CD14-positive monocyte (primary cell): ENCODE measurements at regions not wholly inside any gene's neighbourhood (a gene's known extent, or its start where the extent isn't known, plus 50 kb on each side); places are given as distances from the start of the nearest gene placed in this dataset.
"Not testable (repeated sequence)": the region's sequence is repeated elsewhere in the genome, so short reads cannot be mapped to it uniquely, and the experiment has no call there.

Experiments
- DNase-seq, 3 donors: peaks; one replicate each; pipeline ENCODE4 v3.0.0-alpha.2; 2011 to 2022
- H2AFZ ChIP-seq: 2 replicates; pipeline ENCODE4 v1.6.0; 2012; ENCODE audit warnings: mild to moderate bottlenecking, low read depth, low read length, inconsistent platforms; ENCODE audit not compliant: insufficient read depth, poor library complexity, severe bottlenecking
- H3K27ac ChIP-seq, 2 donors: 1 replicate in 1 of 2; 2 replicates in 1 of 2; pipeline ENCODE4 v1.5.1; 2012 to 2013; ENCODE audit warnings: low read length in 2 of 2, control low read depth in 1 of 2, inconsistent platforms in 1 of 2, low read depth in 1 of 2, mild to moderate bottlenecking in 1 of 2
- H3K27me3 ChIP-seq, 2 donors: one replicate each; pipeline versions ENCODE4 v1.6.0 to v1.6.1; 2011 to 2013; ENCODE audit warnings: low read length in 2 of 2; ENCODE audit not compliant: control insufficient read depth in 2 of 2, insufficient read depth in 2 of 2
- H3K36me3 ChIP-seq, 2 donors: replicated peaks in 1 of 2; 1 replicate in 1 of 2; 2 replicates in 1 of 2; pipeline versions ENCODE4 v1.5.1 to v1.6.1; 2012 to 2013; ENCODE audit warnings: low read length in 2 of 2, control low read depth in 1 of 2, inconsistent platforms in 1 of 2, mild to moderate bottlenecking in 1 of 2; ENCODE audit not compliant: insufficient read depth in 2 of 2, control insufficient read depth in 1 of 2
- H3K4me1 ChIP-seq, 2 donors: 1 replicate in 1 of 2; 2 replicates in 1 of 2; pipeline versions ENCODE4 v1.5.1 to v1.6.1; 2012 to 2013; ENCODE audit warnings: low read length in 2 of 2, control low read depth in 1 of 2, inconsistent platforms in 1 of 2, mild to moderate bottlenecking in 1 of 2, moderate library complexity in 1 of 2; ENCODE audit not compliant: insufficient read depth in 2 of 2, control insufficient read depth in 1 of 2
- H3K4me2 ChIP-seq: replicated peaks from 2 replicates; pipeline ENCODE3; 2012; ENCODE audit warnings: low read length, moderate library complexity, mild to moderate bottlenecking; ENCODE audit not compliant: poor library complexity, severe bottlenecking; ENCODE audit errors: extremely low read depth
- H3K4me3 ChIP-seq, 3 experiments: fragments of 200-600 bp in 1 of 3; sonication (generic) in 1 of 3; replicated peaks in 1 of 3; 1 replicate in 2 of 3; 2 replicates in 1 of 3; pipeline ENCODE4 v1.5.1; 2011 to 2013; ENCODE audit warnings: low read length in 3 of 3, mild to moderate bottlenecking in 3 of 3, control low read depth in 2 of 3, low read depth in 2 of 3, inconsistent platforms in 1 of 3, moderate library complexity in 1 of 3
- H3K79me2 ChIP-seq: 2 replicates; pipeline ENCODE4 v1.6.0; 2012; ENCODE audit warnings: mild to moderate bottlenecking, control low read depth, inconsistent platforms, low read length, moderate library complexity; ENCODE audit not compliant: insufficient read depth
- H3K9ac ChIP-seq: 2 replicates; pipeline ENCODE4 v1.6.0; 2017; ENCODE audit warnings: low read length, mild to moderate bottlenecking; ENCODE audit not compliant: insufficient read depth, poor library complexity, severe bottlenecking
- H3K9me3 ChIP-seq, 2 donors: replicated peaks in 1 of 2; 1 replicate in 1 of 2; 2 replicates in 1 of 2; pipeline versions ENCODE4 v1.5.1 to v1.6.1; 2012 to 2013; ENCODE audit warnings: low read length in 2 of 2, control low read depth in 1 of 2; ENCODE audit not compliant: control insufficient read depth in 1 of 2, insufficient read depth in 1 of 2
- H4K20me1 ChIP-seq: 2 replicates; pipeline ENCODE4 v1.6.0; 2012; ENCODE audit warnings: mild to moderate bottlenecking, low read length, control low read depth, moderate library complexity; ENCODE audit not compliant: insufficient read depth
- H3K27ac Mint-ChIP-seq, 7 donors: one replicate each; pipeline ENCODE4 v1.8.0; 2020; ENCODE audit warnings: mild to moderate bottlenecking in 7 of 7, mixed read lengths in 7 of 7, moderate library complexity in 6 of 7, inconsistent platforms in 2 of 7
- H3K27me3 Mint-ChIP-seq, 3 donors: one replicate each; pipeline ENCODE4 v1.8.0; 2021 to 2022; ENCODE audit warnings: low read depth in 3 of 3, mild to moderate bottlenecking in 3 of 3, mixed read lengths in 3 of 3, moderate library complexity in 3 of 3, inconsistent platforms in 1 of 3
- H3K36me3 Mint-ChIP-seq, 2 donors: one replicate each; pipeline ENCODE4 v1.8.0; 2020; ENCODE audit warnings: mixed read lengths in 2 of 2, inconsistent platforms in 1 of 2, mild to moderate bottlenecking in 1 of 2
- H3K4me1 Mint-ChIP-seq: one replicate; pipeline ENCODE4 v1.8.0; 2020; ENCODE audit warnings: mild to moderate bottlenecking, mixed read lengths
- H3K4me3 Mint-ChIP-seq, 2 donors: one replicate each; pipeline ENCODE4 v1.8.0; 2020; ENCODE audit warnings: mild to moderate bottlenecking in 2 of 2, mixed read lengths in 2 of 2, moderate library complexity in 1 of 2
- H3K9me3 Mint-ChIP-seq, 7 donors: one replicate each; pipeline ENCODE4 v1.8.0; 2020 to 2022; ENCODE audit warnings: mixed read lengths in 7 of 7, mild to moderate bottlenecking in 6 of 7, moderate library complexity in 6 of 7, inconsistent platforms in 2 of 7
- WGBS: methylation state at CpG from one replicate; pipeline ENCODE4 v1.1.5; 2013; ENCODE audit warnings: missing lambda C conversion rate; ENCODE audit not compliant: insufficient coverage; 5-methylcytosine and 5-hydroxymethylcytosine counted together
- intact Hi-C, 2 donors: fragments of 100-400 bp; cut with micrococcal nuclease; formaldehyde crosslinking; loops; one replicate each; pipeline versions ENCODE4 v1.15.0 to v1.15.1; 2023
- TF ChIP-seq, protein P1 (sequence below): fragments of 200-600 bp; IDR thresholded peaks from one replicate; pipeline ENCODE4 v1.8.0; 2022; ENCODE audit warnings: antibody characterized with exemption, mild to moderate bottlenecking

DNA sequence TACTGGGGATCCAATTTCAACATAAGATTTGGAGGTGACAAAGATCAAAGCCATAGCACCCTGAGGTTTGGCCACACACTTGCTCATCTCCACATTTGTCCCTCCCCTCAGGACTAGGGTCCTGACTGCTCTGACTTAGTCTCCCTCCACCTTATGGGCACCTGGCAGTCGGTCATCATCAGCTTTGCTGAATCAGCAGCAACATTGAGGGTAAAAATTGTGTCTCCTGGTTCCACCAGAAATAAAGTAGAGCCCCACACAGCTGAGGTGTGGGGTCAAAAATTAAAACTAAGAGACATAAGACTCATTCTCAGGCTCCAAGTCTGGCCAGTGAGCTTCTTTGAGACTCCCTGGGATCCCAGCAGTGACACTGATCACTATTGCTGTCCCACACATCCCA is 56.2 kb downstream of the GGTLC2 start:
- intact Hi-C loops: no loop called here
- Histone ChIP-seq H4K20me1 (no peaks in the 10 kb centered on the region), H3K4me1 (no peaks in the 10 kb centered on the region), H3K4me2 (no peak overlapping the region), H3K79me2 (no peaks in the 10 kb centered on the region), H3K36me3 (no peaks in the 10 kb centered on the region), H3K9ac (no peak overlapping the region), H2AFZ (no peak overlapping the region), H3K27ac (no peak overlapping the region), H3K27me3 (no peaks in the 10 kb centered on the region), H3K9me3 (no peaks in the 10 kb centered on the region), H3K4me3 (no peak overlapping the region)
- peaks cover 3 to 4% (median 4%) of the 10 kb centered on the region in 3 donors for H3K27me3 Mint-ChIP-seq
- peaks cover 4% of the 10 kb centered on the region for H3K4me1 Mint-ChIP-seq
- WGBS: no CpG with 5 or more reads among the region's 1 CpG
- H3K4me3 Mint-ChIP-seq: no peak overlapping the region
- TF ChIP-seq, protein P1, sequence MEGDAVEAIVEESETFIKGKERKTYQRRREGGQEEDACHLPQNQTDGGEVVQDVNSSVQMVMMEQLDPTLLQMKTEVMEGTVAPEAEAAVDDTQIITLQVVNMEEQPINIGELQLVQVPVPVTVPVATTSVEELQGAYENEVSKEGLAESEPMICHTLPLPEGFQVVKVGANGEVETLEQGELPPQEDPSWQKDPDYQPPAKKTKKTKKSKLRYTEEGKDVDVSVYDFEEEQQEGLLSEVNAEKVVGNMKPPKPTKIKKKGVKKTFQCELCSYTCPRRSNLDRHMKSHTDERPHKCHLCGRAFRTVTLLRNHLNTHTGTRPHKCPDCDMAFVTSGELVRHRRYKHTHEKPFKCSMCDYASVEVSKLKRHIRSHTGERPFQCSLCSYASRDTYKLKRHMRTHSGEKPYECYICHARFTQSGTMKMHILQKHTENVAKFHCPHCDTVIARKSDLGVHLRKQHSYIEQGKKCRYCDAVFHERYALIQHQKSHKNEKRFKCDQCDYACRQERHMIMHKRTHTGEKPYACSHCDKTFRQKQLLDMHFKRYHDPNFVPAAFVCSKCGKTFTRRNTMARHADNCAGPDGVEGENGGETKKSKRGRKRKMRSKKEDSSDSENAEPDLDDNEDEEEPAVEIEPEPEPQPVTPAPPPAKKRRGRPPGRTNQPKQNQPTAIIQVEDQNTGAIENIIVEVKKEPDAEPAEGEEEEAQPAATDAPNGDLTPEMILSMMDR: no peak
- no peak for DNase-seq
- no peaks in the 10 kb centered on the region for H3K36me3 Mint-ChIP-seq
- no peak overlapping the region for H3K27ac Mint-ChIP-seq
- no peaks in the 10 kb centered on the region for H3K9me3 Mint-ChIP-seq

DNA sequence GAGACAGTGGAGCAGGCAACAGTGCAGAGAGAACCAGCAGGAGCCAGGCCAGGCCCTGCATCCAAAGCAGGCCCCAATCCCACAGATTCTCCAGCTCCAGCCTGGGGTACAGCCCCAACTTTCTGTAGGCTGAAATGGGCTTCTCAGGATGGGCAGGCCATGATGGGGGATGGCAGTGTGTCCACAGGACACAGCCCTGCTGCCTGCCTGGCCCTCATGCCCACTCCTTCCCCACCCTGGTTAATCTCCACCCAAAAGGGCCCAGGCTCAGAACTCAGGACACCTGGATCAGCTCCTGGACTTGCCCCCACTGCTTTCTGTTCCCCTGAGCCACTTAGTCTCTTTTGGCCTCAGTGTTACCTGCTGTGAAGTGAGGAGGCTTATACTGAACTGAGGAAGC is 57.1 kb downstream of the GGTLC2 start:
- H3K36me3 ChIP-seq, H3K4me1 ChIP-seq, H3K27ac Mint-ChIP-seq, H3K27ac ChIP-seq, H3K4me3 ChIP-seq, DNase-seq, H3K27me3 ChIP-seq, H3K4me3 Mint-ChIP-seq, intact Hi-C loops, H3K79me2 ChIP-seq, H3K4me2 ChIP-seq, H4K20me1 ChIP-seq, H3K27me3 Mint-ChIP-seq, H3K9me3 Mint-ChIP-seq, H3K36me3 Mint-ChIP-seq, H3K9me3 ChIP-seq, H2AFZ ChIP-seq, H3K4me1 Mint-ChIP-seq, H3K9ac ChIP-seq: not testable (repeated sequence)
